Type B pancreatic cell (in vitro differentiated cells): ENCODE measurements at regions not wholly inside any gene's neighbourhood (a gene's known extent, or its start where the extent isn't known, plus 50 kb on each side); places are given as distances from the start of the nearest gene placed in this dataset.

Experiments
- DNase-seq: peaks from one replicate; pipeline ENCODE4 v3.0.0; 2021; ENCODE audit warnings: mixed read lengths; ENCODE audit not compliant: unreplicated experiment; ENCODE audit errors: extremely low spot score
- H3K27ac Mint-ChIP-seq: 2 replicates; pipeline ENCODE4 v1.8.0; 2021; ENCODE audit warnings: mild to moderate bottlenecking, mixed read lengths
- H3K27me3 Mint-ChIP-seq: 2 replicates; pipeline ENCODE4 v1.8.0; 2021; ENCODE audit warnings: mixed read lengths
- H3K36me3 Mint-ChIP-seq: 2 replicates; pipeline ENCODE4 v1.8.0; 2021; ENCODE audit warnings: mixed read lengths
- H3K4me1 Mint-ChIP-seq: one replicate; pipeline ENCODE4 v1.8.0; 2021; ENCODE audit warnings: mixed read lengths; ENCODE audit not compliant: unreplicated experiment
- H3K4me3 Mint-ChIP-seq: 2 replicates; pipeline ENCODE4 v1.8.0; 2021; ENCODE audit warnings: mild to moderate bottlenecking, mixed read lengths
- H3K9me3 Mint-ChIP-seq: 2 replicates; pipeline ENCODE4 v1.8.0; 2021; ENCODE audit warnings: mixed read lengths
- CTCF ChIP-seq: fragments of 200-600 bp; sonication (generic); conservative IDR thresholded peaks from 2 replicates; pipeline ENCODE4 v1.5.0; 2021; ENCODE audit warnings: antibody characterized with exemption, mild to moderate bottlenecking

GRCh38 chr18:78649421-78649820 lies 330.2 kb upstream of the SALL3 start:
- no peaks in the 10 kb centered on the region for H3K4me1 Mint-ChIP-seq
- H3K4me3 Mint-ChIP-seq = no peak overlapping the region
- no peak for DNase-seq
- no peak overlapping the region for H3K27ac Mint-ChIP-seq
- H3K9me3 Mint-ChIP-seq = peaks cover 6% of the 10 kb centered on the region
- peaks cover 3% of the 10 kb centered on the region for H3K36me3 Mint-ChIP-seq
- no peak for TF ChIP-seq CTCF
- no peaks in the 10 kb centered on the region for H3K27me3 Mint-ChIP-seq

GRCh38 chr18:78650926-78651325 lies 328.7 kb upstream of the SALL3 start:
- H3K36me3 Mint-ChIP-seq = peaks cover 3% of the 10 kb centered on the region
- no peak overlapping the region for H3K27ac Mint-ChIP-seq
- DNase-seq = no peak
- peaks cover 6% of the 10 kb centered on the region for H3K9me3 Mint-ChIP-seq
- H3K4me1 Mint-ChIP-seq = no peaks in the 10 kb centered on the region
- no peak for TF ChIP-seq CTCF
- no peaks in the 10 kb centered on the region for H3K27me3 Mint-ChIP-seq
- H3K4me3 Mint-ChIP-seq = no peak overlapping the region

- no peak overlapping the region for H3K27ac Mint-ChIP-seq
- no peak overlapping the region for H3K4me3 Mint-ChIP-seq
- no peaks in the 10 kb centered on the region for H3K27me3 Mint-ChIP-seq
- H3K9me3 Mint-ChIP-seq = peaks cover 6% of the 10 kb centered on the region
- no peaks in the 10 kb centered on the region for H3K4me1 Mint-ChIP-seq
- no peak for DNase-seq
- H3K36me3 Mint-ChIP-seq = peaks cover 3% of the 10 kb centered on the region
- no peak for TF ChIP-seq CTCF
Observed at GRCh38 chr18:78652001-78652545, 327.5 kb upstream of the SALL3 start.

- peaks cover 3% of the 10 kb centered on the region for H3K36me3 Mint-ChIP-seq
- no peak for TF ChIP-seq CTCF
- H3K27ac Mint-ChIP-seq = no peak overlapping the region
- no peak for DNase-seq
- no peaks in the 10 kb centered on the region for H3K4me1 Mint-ChIP-seq
- no peaks in the 10 kb centered on the region for H3K9me3 Mint-ChIP-seq
- no peak overlapping the region for H3K4me3 Mint-ChIP-seq
- H3K27me3 Mint-ChIP-seq = peaks cover 4% of the 10 kb centered on the region
Observed at GRCh38 chr18:78655921-78656320, 323.7 kb upstream of the SALL3 start.

GRCh38 chr18:78656346-78656925 lies 323.2 kb upstream of the SALL3 start:
- Mint-ChIP-seq H3K36me3 (peaks cover 3% of the 10 kb centered on the region), H3K27ac (no peak overlapping the region), H3K4me1 (no peaks in the 10 kb centered on the region), H3K9me3 (no peaks in the 10 kb centered on the region), H3K27me3 (peaks cover 4% of the 10 kb centered on the region), H3K4me3 (no peak overlapping the region)
- DNase-seq = no peak
- no peak for TF ChIP-seq CTCF
